ENCODE measurements at regions not wholly inside any gene's neighbourhood (a gene's known extent, or its start where the extent isn't known, plus 50 kb on each side); places are given as distances from the start of the nearest gene placed in this dataset.

DNA sequence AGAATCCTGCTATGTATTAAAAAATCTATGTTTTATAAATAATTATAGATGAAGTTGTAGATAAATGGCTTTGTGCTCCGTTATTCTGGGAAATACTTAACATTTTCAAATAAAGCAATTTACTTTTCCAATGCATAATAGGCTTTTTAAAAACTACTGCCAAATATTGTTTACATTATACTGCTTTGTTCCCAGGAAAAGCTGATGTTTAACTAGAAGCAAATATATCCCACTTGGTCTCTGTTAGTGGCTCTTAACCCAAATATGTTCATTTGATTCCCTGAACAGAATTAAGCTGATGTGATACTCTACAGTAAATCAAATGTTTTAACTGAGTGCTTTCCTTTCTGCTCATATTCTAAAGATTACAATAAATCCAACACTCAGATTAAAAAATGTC is 326.3 kb downstream of the SLCO4C1 start:
- TF ChIP-seq, protein P1, sequence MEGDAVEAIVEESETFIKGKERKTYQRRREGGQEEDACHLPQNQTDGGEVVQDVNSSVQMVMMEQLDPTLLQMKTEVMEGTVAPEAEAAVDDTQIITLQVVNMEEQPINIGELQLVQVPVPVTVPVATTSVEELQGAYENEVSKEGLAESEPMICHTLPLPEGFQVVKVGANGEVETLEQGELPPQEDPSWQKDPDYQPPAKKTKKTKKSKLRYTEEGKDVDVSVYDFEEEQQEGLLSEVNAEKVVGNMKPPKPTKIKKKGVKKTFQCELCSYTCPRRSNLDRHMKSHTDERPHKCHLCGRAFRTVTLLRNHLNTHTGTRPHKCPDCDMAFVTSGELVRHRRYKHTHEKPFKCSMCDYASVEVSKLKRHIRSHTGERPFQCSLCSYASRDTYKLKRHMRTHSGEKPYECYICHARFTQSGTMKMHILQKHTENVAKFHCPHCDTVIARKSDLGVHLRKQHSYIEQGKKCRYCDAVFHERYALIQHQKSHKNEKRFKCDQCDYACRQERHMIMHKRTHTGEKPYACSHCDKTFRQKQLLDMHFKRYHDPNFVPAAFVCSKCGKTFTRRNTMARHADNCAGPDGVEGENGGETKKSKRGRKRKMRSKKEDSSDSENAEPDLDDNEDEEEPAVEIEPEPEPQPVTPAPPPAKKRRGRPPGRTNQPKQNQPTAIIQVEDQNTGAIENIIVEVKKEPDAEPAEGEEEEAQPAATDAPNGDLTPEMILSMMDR (IDR thresholded peaks at IDR 0.05) = no peak
- TF ChIP-seq RAD21 (IDR thresholded peaks at IDR 0.05; ENCODE audit: low read length) (no peak), POLR2AphosphoS5 (IDR thresholded peaks at IDR 0.05; ENCODE audit: low read depth, low read length) (no peak), RFX5 (IDR thresholded peaks at IDR 0.05; ENCODE audit: low read length) (no peak), YY1 (IDR thresholded peaks at IDR 0.05; ENCODE audit: low read depth) (no peak), RXRA (IDR thresholded peaks at IDR 0.05; ENCODE audit: borderline replicate concordance, low read depth) (no peak), MXI1 (IDR thresholded peaks at IDR 0.05; ENCODE audit: low read depth, low read length) (no peak), REST (IDR thresholded peaks at IDR 0.05; ENCODE audit: low read depth, low read length) (no peak), USF1 (IDR thresholded peaks at IDR 0.05; ENCODE audit: borderline replicate concordance, low read depth) (no peak), JUND (IDR thresholded peaks at IDR 0.05) (no peak), NRF1 (IDR thresholded peaks at IDR 0.05; ENCODE audit: low read depth, low read length) (no peak), TEAD4 (IDR thresholded peaks at IDR 0.05; ENCODE audit: borderline replicate concordance, insufficient read depth) (no peak)
- TF ChIP-seq, protein P2, sequence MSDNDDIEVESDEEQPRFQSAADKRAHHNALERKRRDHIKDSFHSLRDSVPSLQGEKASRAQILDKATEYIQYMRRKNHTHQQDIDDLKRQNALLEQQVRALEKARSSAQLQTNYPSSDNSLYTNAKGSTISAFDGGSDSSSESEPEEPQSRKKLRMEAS (IDR thresholded peaks at IDR 0.05; ENCODE audit: low read depth) = no peak

Data from SK-N-SH (cell line).